Ishikawa (cell line): ENCODE measurements at regions not wholly inside any gene's neighbourhood (a gene's known extent, or its start where the extent isn't known, plus 50 kb on each side); places are given as distances from the start of the nearest gene placed in this dataset.

ENCODE experiments used
- CEBPB ChIP-seq: IDR thresholded peaks from 2 replicates; pipeline ENCODE4 v1.6.1; 2012
- CREB1 ChIP-seq: IDR thresholded peaks from 2 replicates; pipeline ENCODE4 v1.6.1; 2012; ENCODE audit warnings: low read depth
- EGR1 ChIP-seq: IDR thresholded peaks from 2 replicates; pipeline ENCODE4 v1.6.1; 2012
- EP300 ChIP-seq: IDR thresholded peaks from 2 replicates; pipeline ENCODE4 v1.6.1; 2012; ENCODE audit warnings: borderline replicate concordance
- FOXM1 ChIP-seq: IDR thresholded peaks from 2 replicates; pipeline ENCODE4 v1.6.1; 2012; ENCODE audit warnings: low read depth, borderline replicate concordance
- MAX ChIP-seq: IDR thresholded peaks from 2 replicates; pipeline ENCODE4 v1.6.1; 2012
- NFIC ChIP-seq: IDR thresholded peaks from 2 replicates; pipeline ENCODE4 v1.6.1; 2012
- RAD21 ChIP-seq: IDR thresholded peaks from 2 replicates; pipeline ENCODE4 v1.6.1; 2012; ENCODE audit warnings: low read depth
- TAF1 ChIP-seq: IDR thresholded peaks from 2 replicates; pipeline ENCODE4 v1.6.1; 2012; ENCODE audit warnings: low read depth, mild to moderate bottlenecking
- TCF12 ChIP-seq: IDR thresholded peaks from 2 replicates; pipeline ENCODE4 v1.6.1; 2012; ENCODE audit warnings: low read depth
- TEAD4 ChIP-seq: IDR thresholded peaks from 2 replicates; pipeline ENCODE4 v1.6.1; 2012
- YY1 ChIP-seq: IDR thresholded peaks from 2 replicates; pipeline ENCODE4 v1.6.1; 2012; ENCODE audit warnings: low read depth
- ZBTB7A ChIP-seq: IDR thresholded peaks from 2 replicates; pipeline ENCODE4 v1.6.1; 2012; ENCODE audit warnings: low read depth
- TF ChIP-seq, protein P1 (sequence below): IDR thresholded peaks from 2 replicates; pipeline ENCODE4 v1.6.1; 2012; ENCODE audit warnings: low read depth, mild to moderate bottlenecking
- TF ChIP-seq, protein P2 (sequence below): IDR thresholded peaks from 2 replicates; pipeline ENCODE4 v1.6.1; 2012

GRCh38 chr7:124246262-124246863 is 213.5 kb upstream of the TMEM229A start:
- TF ChIP-seq ZBTB7A: no peak
- no peak for TF ChIP-seq FOXM1
- TF ChIP-seq TCF12: no peak
- no peak for TF ChIP-seq NFIC
- no peak for TF ChIP-seq TAF1
- no peak for TF ChIP-seq TEAD4
- no peak for TF ChIP-seq YY1
- TF ChIP-seq RAD21: no peak
- TF ChIP-seq EGR1: no peak
- TF ChIP-seq, protein P1, sequence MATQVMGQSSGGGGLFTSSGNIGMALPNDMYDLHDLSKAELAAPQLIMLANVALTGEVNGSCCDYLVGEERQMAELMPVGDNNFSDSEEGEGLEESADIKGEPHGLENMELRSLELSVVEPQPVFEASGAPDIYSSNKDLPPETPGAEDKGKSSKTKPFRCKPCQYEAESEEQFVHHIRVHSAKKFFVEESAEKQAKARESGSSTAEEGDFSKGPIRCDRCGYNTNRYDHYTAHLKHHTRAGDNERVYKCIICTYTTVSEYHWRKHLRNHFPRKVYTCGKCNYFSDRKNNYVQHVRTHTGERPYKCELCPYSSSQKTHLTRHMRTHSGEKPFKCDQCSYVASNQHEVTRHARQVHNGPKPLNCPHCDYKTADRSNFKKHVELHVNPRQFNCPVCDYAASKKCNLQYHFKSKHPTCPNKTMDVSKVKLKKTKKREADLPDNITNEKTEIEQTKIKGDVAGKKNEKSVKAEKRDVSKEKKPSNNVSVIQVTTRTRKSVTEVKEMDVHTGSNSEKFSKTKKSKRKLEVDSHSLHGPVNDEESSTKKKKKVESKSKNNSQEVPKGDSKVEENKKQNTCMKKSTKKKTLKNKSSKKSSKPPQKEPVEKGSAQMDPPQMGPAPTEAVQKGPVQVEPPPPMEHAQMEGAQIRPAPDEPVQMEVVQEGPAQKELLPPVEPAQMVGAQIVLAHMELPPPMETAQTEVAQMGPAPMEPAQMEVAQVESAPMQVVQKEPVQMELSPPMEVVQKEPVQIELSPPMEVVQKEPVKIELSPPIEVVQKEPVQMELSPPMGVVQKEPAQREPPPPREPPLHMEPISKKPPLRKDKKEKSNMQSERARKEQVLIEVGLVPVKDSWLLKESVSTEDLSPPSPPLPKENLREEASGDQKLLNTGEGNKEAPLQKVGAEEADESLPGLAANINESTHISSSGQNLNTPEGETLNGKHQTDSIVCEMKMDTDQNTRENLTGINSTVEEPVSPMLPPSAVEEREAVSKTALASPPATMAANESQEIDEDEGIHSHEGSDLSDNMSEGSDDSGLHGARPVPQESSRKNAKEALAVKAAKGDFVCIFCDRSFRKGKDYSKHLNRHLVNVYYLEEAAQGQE: no peak
- no peak for TF ChIP-seq CREB1

DNA sequence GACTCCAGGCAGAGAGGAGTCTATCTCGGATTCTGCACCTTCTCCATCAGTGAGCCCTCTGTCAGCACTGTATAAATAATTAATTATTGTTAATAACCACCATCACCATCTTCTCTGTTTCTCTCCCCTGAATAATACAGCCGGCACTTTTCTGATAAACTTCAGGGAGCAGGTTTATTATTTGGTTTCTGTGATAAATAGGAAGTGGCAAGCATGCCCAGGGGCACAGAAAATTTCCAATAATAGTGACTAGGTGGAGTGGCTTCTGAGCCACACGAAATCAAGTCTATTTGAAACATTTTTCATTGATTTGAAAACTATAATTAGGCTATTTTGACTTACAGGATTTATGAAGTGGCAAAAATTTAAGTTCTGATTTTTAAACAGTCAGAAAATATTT is 186.8 kb upstream of the TMEM229A start:
- no peak for TF ChIP-seq CEBPB
- no peak for TF ChIP-seq TAF1

GRCh38 chr7:124208642-124209041 is 175.8 kb upstream of the TMEM229A start:
- TF ChIP-seq, protein P2, sequence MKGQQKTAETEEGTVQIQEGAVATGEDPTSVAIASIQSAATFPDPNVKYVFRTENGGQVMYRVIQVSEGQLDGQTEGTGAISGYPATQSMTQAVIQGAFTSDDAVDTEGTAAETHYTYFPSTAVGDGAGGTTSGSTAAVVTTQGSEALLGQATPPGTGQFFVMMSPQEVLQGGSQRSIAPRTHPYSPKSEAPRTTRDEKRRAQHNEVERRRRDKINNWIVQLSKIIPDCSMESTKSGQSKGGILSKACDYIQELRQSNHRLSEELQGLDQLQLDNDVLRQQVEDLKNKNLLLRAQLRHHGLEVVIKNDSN: no peak
- TF ChIP-seq CEBPB (no peak), YY1 (no peak), TCF12 (no peak), EGR1 (no peak), FOXM1 (no peak), RAD21 (no peak), NFIC (no peak), TAF1 (no peak), MAX (no peak), ZBTB7A (no peak), EP300 (no peak), CREB1 (no peak), TEAD4 (no peak)
- TF ChIP-seq, protein P1: no peak

GRCh38 chr7:124208173-124208572 is 175.3 kb upstream of the TMEM229A start:
- TF ChIP-seq CEBPB (no peak), EGR1 (no peak), FOXM1 (no peak), MAX (no peak), EP300 (no peak), TCF12 (no peak), RAD21 (no peak), TEAD4 (no peak), CREB1 (no peak), TAF1 (no peak), YY1 (no peak), ZBTB7A (no peak), NFIC (no peak)
- TF ChIP-seq, protein P2: no peak
- TF ChIP-seq, protein P1: no peak
